AG09319 (cell line): ENCODE measurements at regions not wholly inside any gene's neighbourhood (a gene's known extent, or its start where the extent isn't known, plus 50 kb on each side); places are given as distances from the start of the nearest gene placed in this dataset.

Experiments used
- DNase-seq: peaks from one replicate; pipeline ENCODE4 v3.0.0-alpha.2; 2010; ENCODE audit warnings: low read depth; ENCODE audit errors: extremely low read depth
- CTCF ChIP-seq: IDR thresholded peaks from 2 replicates; pipeline ENCODE4 v1.5.1; 2011; ENCODE audit warnings: low read depth, mild to moderate bottlenecking, inconsistent platforms, low read length, moderate library complexity

DNA sequence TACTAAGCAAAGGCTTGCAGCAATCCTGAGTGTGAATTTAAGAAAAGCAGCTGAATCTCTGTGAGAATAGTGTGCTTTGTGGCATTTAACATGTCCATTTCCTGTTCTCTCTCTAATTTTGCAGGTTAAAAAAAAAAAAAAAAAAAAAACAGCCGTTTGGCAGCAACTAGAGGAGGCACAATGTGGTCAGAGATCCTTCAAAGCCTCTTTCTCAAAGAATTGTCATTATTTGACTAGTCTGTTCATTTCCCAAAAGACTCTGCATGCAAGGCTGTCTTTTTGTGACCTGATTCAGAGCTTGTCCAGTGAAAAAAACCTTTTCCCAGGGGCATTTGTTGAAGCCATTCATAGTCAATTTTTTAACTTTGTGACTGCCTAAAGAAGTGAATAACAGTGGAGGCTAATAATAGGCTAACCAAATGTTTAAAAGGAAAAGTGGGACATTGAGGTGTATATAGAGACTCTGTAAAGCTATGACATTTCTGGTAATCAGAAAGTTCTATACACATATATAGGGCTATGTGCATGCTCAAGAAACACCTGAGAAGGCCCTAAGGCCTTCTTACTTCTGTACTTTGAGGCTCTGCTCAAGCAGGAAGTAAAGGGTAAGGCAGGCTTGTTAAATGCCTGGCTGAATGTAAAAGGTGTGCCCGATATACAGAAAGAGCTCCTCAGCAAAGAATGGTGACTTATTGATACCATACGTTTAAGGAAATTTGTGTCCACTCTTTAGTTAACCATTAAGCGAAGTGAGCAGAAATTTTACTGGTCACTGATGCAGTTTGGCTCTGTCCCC, 289.6 kb upstream of the RAB6C start:
- DNase-seq = no peak
- no peak for TF ChIP-seq CTCF

- no peak for DNase-seq
- no peak for TF ChIP-seq CTCF
These were observed 284.0 kb upstream of the RAB6C start for GRCh38 chr2:129695496-129695895.

DNA sequence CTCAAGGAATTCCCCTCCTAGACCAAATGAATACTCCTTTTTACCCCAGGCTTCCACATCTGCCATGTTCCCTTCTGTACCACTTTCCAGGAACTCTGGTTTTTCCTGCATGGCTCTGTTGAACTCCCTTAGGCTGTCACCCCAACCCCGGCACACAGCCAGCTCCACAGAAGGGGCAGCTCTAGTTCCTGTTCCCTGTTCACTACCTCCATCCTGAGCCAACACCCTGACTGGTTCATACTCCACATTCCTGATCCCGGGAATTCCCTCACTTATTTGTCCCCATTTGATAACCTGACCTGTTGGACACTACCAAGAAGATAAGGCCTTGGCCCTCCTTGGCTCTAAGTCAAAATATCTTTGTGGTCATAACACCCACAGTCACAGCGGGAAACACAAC, 280.9 kb upstream of the RAB6C start:
- no peak for TF ChIP-seq CTCF
- no peak for DNase-seq

DNA sequence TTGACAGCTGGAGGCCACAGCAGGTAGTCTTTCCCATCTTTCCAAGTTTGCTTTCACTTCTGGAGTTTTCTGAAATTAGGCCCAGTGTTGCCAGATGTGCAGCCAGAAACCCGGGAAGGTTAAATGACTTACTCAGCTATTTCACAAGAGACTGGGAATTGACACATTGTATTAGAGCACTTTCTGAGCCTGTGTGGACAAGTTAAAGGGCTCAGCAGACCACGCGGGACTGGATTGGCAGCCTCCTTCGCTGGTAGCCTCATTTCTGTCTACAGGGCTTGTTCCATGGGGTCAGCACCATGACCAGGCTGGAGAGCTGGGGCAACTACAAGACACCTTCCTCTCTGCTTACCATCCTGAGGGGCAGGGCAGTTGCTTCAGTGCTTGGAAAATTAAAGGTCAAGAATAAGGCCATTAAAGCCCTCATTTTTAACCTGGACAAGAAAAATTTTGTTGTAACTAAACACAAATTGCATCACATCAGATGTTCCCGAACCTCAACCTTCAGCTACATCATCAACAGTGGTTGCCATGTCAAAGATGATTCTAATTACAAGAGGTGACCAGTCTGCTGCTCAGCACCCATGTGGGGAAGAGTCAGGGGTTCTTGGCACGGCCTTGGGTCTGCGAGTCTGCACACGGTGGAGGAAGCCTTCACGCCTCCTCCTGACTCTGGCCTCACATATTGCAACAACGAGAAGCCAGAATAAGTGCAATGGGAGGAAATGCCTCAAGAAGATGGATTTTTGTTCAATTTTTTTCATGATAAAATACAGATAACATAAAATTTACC, 279.5 kb upstream of the RAB6C start:
- no peak for TF ChIP-seq CTCF
- DNase-seq = no peak

DNA sequence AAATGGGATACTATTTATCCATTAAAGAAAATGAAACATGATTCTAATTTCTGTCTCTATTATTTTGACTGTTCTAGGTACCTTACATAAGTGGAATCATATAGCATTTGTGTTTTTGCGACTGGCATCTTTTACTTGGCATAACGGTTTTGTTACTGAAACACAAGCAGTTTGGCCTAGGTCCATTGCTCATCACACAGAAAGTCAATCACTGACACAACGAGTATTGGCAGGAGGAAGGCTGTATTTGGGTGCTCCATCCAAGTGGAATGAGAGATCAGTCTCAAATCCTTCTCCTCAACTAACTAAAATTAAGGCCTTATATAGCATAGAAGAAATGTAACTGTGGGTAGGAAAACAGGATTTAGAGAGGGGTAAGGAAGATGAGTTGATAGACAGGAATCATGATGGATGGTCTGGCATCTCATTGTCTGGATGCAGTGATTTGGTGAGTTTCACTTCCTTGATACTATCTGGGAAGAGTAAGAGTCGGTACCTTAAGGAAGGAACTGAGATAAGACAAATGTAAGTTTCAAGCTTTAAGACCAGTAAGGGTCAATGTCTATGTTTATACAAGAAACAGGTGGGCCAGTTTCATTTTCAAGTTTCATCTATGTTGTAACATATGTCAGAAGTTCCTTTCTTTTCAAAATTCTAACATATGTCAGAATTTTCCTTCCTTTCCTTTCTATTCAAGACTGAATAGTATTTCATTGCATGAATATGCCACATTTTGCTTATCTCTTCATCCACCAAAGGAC, 276.9 kb upstream of the RAB6C start:
- DNase-seq = no peak
- TF ChIP-seq CTCF = no peak

- no peak for DNase-seq
- no peak for TF ChIP-seq CTCF
These were observed 274.4 kb upstream of the RAB6C start for GRCh38 chr2:129705085-129705484.
